NOMO-1 treated with DMSO at 0.1 percent for 48 hours (cell line): ENCODE measurements at regions not wholly inside any gene's neighbourhood (a gene's known extent, or its start where the extent isn't known, plus 50 kb on each side); places are given as distances from the start of the nearest gene placed in this dataset.
A peak's percentile ranks its signal among the peaks of the same experiment; 100 is the strongest.
"Not testable (repeated sequence)": the region's sequence is repeated elsewhere in the genome, so short reads cannot be mapped to it uniquely, and the experiment has no call there.

Experiments used
- DNase-seq: peaks from one replicate; lab custom pipeline; 2025; ENCODE audit not compliant: unreplicated experiment; lab: John Stamatoyannopoulos, UW

DNA sequence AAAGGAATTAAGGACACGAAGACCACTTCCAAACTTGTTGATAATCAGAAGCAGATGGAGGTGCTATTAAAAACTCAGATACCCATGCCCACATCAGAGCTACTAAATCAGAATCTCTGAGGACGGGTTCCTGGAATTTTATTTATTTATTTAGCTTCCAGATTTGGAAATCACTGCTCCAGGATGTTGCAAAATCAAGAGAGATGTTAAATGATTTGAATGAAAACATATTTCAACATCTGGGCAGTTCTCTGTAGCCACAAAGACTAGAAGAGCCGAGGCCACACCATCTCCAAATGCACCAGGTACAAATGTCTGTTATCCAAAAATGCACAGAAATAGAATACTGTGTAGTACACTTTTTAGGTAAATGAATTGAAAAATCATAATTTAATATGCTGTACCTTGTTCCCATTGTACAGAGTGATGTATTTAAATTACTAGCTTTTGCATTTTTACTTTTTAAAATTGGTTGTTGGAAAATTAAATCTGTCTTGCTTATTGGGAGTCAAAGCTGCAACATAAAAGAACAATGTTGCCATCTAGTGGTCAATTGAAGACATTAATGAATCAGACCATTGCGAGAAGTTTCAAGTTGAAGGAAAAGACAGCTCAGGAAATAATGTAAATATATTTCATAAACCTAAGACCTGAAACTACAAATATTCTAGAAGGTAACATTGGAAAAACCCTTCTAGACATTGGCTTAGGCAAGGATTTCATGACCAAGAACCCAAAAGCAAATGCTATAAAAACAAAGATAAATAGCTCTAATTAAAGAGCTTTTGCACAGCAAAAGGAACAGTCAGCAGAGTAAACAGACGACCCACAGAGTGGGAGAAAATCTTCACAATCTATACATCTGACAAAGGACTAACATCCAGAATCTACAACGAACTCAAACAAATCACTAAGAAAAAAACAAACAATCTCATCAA, 151.3 kb upstream of the TTC29 start:
- peak; percentile 28 for DNase-seq

DNA sequence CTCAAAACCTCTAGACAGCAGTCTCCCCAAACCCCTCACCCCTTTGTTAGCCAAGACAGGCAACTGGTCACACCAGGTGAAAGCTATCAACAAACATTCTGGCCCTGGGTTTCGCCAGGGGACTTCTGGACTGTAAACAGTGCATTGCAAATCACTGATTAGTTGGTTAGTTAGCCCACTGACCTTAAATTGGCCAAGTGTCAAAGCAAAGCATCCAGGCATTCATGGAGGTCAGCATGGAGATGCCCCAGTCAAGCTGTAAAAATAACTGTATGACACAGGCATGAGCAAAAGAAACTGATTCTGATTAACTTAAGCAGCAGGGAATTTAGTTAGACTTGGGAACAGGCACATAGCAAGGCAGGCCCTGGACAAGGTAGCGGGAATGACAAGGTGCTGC, 156.0 kb upstream of the TTC29 start:
- no peak for DNase-seq

DNA sequence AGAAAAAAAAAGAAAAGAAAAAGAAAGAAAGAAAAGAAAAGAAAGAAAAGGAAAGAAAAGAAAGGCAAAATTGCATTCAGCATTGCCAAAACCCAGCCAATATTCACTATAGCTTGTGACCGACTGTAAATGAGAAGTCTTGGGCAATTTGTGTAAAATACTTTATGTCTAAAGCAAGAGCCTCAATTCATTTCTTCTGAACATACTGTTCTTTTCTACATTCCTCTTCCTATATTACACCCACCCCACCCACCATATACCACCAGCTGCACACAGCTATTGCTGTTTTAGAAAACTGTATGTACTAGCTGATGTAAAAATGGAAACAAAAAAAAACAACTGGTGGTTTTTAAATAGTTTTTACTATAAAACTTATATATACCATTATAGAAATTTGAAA, 156.9 kb upstream of the TTC29 start:
- no peak for DNase-seq

DNA sequence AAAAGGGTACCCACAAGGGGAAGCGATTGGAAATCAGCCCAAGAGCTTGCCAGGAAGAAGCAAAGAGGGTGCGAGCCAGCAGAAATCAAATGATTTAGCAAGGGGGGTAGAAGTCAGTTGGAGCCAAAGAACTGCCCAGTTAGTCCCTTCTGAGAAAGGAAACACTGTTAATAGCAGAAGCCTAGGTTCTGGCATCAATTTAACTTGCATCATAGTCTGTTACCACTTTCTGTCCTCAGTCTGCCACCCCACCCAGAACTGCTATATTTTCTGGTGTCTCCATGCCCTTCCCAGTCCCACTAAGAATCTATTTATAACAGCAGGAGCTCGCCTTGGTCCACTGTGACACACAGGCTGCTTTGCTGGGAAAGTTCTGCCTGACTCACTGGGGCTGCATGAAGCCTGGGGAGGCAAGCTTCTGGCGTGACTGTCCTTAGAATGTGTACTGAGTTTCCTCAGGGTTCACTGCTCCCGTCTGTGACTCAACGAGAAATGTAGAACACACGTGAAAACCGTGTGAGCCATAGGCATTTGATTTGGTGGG, 157.8 kb upstream of the TTC29 start:
- no peak for DNase-seq

DNA sequence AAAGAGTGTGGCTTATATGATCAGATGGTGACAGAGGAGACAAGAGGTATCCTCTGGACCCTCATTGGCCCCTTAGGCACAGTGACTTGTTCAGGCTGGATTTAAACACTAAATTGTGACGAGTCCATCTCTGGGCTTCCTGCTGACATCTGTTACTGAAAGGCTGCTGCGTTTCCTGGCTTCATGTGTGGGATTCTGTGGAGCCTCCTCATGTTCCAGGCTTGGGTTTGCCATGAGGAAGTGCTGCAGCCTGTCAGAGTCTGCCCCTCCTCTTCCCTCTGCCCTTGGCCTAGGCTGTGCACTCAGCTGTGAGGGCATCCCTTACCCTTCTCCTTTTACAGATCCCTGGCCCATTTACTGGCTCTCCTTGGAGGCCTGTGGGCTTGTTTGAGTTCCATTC, 159.1 kb upstream of the TTC29 start:
- no peak for DNase-seq

DNA sequence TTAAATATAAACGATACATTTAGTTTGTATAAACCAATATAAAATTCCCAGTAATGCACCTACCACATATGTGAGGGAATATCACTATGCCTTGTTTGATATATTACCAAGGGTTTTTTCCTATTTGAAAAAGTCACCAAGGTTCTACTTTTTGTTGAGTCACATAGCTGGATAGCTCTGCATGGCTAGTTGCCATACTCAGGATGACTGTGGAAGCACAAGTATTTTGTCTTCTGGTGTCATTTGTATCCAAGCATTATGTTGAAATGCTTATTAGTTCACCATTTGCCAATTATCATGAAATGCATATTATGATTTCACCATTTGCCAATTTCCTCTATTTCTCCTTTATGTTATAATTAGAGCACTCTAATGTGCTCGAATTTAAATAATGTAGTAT, 162.7 kb upstream of the TTC29 start:
- no peak for DNase-seq

DNA sequence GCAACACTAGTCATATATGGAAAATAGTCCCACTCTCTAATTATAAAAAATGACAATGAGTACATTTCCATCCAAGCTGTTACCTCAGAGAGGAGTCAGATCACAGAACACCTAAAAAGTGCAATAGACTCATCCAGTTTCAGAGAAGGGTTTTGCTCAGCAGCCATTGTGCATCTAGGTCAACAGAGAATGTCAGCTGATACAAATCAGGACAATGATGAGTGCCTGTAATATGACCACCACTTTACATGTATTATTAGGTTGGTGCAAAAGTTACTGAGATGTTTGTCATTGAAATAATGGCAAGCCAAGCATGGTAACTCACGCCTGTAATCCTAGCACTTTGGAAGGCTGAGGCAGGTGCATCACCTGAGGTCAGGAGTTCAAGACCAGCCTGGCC, 164.1 kb upstream of the TTC29 start:
- no peak for DNase-seq

DNA sequence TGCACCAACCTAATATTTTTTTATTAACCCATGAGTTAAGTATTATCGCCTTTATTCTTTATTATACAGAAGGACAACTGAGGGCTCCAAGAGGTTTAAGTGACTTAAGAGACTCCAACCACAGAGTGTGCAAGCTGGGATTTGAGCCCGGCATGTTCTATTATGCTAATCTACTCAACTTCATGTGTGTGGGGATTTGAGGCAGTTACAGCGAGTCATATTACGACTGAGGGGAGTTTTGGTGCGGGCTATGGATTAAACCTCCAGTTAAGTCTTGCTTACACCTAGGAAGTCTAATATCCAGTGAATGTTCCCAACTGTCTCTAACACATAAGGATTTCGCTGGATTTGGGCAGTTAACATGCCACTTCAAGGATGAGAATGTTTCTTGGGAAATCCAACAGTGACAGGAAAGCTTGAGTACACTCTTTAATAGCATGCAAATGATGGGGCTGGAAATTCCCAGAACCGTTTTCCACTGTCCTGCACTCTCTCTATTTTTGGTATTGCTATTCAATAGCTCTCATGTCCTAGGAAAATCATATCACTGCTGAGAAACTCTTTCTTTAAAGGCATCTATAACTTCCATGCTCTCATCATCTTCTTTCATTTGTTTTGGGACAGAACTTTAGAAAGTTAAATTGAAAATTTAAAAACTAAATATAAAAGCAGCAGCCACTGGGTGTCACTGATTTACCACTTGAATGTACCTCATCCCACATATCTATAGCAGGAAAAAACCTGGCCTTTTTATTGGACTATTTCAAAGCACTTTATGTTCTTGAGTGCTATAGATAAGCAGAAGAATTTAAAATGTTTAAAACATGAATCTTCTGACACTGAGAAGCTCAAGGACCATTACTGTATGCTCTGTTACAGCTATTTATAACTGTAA, 165.1 kb upstream of the TTC29 start:
- DNase-seq, result no peak

DNA sequence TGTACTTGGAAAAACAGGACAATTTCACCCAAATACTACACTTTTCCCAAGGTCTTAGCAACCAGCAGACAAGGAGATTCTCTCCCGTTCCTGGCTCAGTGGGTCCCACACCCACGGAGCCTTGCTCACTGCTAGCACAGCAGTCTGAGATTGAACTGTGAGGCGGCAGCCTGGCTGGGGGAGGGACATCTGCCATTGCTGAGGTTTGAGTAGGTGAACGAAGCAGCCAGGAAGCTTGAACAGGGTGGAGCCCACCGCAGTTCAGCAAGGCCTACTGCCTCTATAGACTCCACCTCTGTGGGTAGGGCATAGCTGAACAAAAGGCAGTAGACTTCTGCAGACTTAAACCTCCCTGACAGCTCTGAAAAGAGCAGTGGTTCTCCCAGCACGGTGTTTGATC, 166.5 kb upstream of the TTC29 start:
- not testable (repeated sequence) for DNase-seq

DNA sequence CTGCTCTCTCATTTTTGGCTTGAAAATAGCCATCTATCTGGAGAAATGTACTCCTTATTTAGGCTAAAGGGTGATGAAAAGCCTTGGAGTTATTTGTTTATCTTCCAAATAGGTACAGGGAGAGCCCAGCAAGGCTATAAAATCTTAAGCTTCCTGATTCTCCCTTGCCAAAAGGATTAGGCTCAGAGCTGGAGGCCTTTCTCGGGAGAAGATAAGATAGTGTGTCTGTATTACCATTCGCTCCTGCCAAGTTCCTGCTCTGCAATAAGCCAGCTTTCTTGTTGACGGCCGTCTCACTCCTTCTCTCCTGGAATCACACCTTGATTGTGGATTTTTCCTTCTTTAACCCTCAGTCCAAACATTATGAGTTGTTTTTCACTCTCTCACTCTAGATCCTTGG, 171.8 kb upstream of the TTC29 start:
- DNase-seq, result no peak

DNA sequence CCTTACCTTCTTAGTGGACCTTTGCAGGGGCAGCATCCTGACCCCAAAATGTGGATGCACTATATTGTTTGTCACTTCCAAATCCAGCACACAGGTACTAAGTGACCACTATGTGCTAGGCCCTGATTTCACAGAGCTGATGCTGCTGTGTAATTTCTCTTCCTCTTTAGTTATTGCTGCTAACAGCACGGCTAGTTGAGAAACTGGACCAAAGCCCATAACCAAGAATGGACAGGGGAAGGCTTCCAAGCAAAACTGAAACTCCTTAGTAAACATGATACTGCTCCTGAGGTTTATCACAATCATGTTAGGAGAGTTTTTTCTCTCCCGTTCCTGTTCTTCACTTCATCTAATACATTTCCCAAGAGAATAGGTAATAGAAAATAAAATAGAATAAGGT, 172.9 kb upstream of the TTC29 start:
- DNase-seq, result no peak

DNA sequence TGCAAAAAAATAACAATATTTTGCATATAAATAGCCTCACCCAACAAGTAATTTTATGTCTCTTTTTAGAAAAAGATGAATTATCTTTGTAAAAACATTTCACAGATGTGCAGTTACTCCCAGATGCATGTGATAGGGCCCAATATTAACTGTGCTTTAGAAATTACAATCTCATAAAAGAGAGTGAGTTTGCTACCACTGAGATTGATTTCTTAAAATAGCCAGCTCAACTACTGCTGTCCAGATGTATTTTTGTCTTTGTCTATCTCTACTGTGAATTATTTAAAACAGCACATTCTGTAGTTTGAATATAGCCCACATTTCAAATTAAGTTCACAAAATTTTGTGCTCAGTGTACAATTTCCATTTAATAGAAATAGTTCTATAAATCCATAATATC, 177.0 kb upstream of the TTC29 start:
- DNase-seq, result no peak

DNA sequence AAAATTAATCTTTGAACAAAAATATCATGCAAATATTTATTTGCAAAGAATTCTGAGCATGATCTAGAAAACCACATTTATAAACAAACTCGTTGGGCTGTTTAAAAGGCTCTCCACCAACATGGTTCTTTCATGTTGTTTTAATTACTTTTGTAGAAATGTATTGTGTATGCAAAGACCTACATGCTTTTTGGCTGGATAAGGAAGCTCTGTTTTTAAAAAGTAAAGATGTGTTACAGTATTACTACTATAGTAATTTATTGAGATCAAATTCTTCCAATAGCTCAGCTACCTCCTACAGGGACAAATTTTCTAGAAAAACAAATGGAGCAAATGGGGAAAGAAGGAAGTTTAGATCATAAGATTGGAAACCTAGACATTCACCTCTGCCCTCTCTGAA, 177.5 kb upstream of the TTC29 start:
- DNase-seq, result no peak

DNA sequence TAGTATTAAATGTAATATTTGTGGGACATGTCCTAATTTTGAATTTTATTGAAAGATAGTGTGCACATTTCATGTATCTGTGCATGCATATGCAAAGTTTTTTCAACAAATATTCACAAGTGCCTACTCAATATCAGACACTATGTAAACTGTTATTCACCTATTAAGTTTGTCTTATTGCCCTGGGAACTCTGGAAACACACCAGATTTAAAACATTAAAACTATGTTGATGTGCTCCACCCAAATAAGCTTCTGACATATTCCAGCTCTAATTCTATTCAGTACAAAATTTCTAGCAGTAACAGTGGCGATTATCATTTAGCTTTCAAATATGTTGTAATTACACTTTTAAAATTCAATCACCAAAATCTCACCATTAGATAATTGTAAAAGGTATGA, 183.1 kb upstream of the TTC29 start:
- no peak for DNase-seq

DNA sequence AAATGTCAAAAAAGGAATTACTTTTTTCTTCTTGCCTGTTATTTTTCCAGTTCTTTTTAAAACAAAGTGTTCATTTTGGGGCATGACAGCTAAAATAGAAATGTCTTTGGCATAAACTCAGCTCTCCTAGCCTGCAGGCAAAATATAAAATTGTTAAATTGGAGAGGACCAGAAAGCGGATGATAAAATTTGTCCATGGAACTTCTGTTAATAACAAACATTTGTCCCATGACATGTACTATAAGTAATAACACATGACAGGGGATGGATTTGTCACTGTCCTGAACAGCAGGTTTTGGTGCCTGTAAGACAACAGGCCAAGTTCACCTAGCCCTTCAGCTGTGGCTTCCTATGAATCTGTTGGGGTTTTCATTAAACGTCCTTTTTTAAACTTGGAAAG, 184.0 kb upstream of the TTC29 start:
- DNase-seq, result no peak

DNA sequence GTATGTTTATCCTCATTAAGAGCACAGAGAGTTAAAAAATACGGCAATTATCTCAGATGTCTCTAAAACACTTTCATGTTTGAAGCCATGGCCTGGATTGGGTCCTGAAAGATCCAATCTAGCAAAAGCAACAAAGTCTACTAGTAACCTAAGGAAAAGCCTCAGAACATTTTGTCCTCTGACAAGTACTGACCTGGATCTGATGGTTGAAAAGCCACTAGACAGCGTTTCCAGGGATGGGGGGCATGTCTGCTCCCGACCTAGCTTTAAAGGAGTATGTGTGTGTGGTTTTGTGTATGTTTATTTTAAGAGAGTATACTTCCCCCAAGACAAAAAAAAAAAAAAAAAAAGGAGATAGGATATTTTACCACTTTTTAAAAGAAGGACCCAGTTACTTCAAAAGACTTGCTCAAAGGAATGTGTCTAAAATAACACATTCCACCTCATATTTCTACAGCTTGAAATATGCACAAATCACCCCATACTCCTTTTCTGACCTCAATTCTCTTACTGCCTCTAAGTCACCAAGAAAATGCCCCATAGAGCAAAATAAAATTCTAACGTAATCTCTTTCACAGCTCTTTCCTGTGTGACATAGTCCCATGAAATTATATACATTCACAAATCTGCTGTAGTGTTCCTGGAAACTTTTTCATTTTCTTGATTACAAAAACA, 189.0 kb upstream of the TTC29 start:
- no peak for DNase-seq

DNA sequence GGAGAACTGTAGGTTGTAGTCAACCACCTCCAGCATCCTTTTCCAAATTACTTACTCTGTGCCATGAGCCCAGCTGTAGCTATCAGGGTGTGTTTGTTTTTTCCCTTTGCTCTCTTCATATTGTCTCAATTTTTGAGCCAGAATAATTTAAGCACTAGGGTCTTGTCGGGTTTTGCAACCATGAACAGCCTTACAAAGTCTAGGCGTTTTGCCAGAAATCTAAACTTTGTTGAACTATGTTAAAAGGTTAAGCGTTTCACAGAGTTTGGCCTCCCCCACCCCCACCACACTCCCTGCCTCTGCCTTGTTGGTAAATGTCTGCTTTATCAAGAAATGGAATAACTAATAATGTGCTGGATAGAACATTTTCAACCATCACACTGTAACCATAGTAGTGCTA, 190.6 kb upstream of the TTC29 start:
- no peak for DNase-seq

DNA sequence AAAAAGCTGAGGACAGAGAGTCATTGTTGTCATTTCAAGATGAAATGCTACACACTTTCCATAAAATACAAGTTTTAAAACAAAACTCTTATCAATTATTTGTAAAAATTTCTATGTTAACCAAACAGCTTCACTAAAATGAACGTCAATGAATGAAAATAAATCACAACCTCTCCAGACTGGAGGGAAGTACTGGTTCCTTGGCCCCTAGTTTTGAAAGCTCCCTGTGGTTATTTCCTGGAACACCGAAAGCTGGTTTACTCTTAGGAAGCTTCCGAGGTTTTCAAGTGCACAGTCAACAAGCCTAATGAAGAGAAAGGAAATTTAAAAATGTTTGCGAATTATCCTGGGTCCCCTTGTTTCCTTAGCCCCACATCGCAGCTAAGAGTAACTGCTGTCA, 191.1 kb upstream of the TTC29 start:
- DNase-seq, result no peak

DNA sequence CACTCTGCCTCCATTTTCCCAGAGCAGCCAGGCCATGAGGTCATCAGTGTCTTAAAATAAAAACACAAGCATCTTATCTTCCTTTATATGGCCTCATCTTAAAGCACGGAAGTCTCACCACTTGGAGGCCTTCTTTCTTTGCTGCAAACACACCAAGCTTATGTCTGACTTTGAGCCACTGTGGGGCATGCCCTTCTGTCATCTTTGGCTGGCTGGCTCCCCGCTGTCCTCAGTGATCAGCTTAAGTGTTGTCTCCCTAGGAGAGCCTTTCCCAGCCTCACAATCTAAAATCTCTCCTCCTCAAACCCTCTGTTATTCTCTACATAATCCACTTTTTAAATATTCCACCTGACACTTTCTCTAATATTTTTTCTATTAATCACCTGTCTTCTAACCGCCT, 191.6 kb upstream of the TTC29 start:
- no peak for DNase-seq

DNA sequence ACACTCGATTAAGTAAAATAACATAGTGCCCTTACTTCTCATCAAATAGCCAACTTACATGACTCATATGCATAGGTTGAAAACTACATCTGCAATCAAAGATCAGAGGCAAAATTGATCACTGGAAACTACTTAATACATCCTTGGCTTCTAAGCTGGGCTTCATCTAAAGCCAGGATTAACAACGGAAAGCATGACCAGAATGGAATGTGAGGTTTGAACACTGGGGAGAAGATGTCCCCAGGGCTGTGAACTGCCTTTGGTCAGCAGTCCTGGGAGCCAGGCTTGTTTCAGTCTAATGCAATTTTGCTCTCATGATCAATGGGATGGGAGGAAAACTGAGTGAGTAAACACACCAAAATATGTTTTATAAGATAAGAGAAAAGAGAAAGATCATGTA, 192.5 kb upstream of the TTC29 start:
- DNase-seq, result no peak

DNA sequence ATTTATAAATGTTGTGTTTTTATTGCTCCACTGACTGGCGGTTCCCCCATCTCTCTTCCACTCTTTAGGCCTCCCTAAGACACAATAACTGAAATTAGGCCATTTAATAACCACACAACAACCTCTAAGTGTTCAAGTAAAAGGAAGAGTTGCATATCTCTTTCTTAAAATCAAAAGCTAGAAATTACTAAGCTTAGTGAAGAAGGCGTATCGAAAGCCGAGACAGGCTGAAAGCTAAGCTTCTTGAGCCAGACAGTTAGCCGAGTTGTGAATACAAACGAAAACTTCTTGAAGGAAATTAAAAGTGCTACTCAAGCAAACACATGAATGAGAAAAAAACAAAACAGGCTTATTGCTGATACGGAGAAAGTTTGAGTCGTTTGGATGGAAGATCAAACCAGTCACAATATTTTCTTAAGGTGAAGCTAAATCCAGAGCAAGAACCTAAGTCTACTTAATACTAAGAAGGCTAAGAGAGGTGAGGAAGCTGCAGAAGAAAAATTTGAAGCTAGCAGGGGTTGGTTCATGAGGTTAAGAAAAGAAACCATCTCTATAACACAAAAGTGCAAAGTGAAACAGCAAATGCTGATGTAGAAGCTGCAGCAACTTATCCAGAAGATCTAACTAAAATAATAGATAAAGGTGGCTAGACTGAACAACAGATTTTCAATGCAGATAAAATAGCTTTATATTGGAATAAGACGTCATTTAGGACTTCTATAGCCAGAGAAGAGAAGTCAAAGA, 194.0 kb upstream of the TTC29 start:
- DNase-seq, result no peak
